ENCODE measurements at regions not wholly inside any gene's neighbourhood (a gene's known extent, or its start where the extent isn't known, plus 50 kb on each side); places are given as distances from the start of the nearest gene placed in this dataset.

DNA sequence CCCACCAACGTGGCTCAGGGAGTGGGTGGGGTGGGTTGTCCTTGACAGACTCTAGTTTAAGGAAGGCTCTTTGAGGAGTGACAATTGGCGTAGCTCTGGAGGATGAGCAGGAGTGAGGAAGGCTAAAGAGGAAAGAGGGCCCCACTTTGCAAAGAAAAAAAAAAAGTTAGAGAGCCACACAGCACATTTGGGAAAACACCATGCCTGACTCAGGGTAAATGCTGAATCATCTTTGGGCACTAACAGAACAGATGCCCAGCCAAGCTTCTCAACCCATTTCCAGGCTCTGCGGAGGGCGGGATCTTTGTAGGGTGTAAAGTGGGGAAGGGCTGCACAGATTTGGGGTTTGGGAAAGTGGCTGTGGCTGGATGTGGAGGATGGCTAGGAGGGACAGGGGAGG, 179.1 kb upstream of the RGMA start:
- no peak overlapping the region for H3K4me3 ChIP-seq (ENCODE audit: low read length in 3 of 3)
- no peaks in the 10 kb centered on the region for H3K27me3 ChIP-seq (ENCODE audit: control insufficient read depth in 3 of 3, insufficient read depth in 3 of 3, low read length in 3 of 3)
- H3K9ac ChIP-seq (ENCODE audit: low read depth in 1 of 3, low read length in 3 of 3): no peak overlapping the region
- peaks cover 0 to 4% (median 0%) of the 10 kb centered on the region in 3 donors for H3K36me3 ChIP-seq (ENCODE audit: control insufficient read depth in 3 of 3, insufficient read depth in 3 of 3, low read length in 3 of 3)
- H3K4me1 ChIP-seq (ENCODE audit: control insufficient read depth in 3 of 3, insufficient read depth in 3 of 3, low read length in 3 of 3): no peaks in the 10 kb centered on the region
- H3K9me3 ChIP-seq (ENCODE audit: control insufficient read depth in 3 of 3, low read length in 3 of 3): peaks cover 0 to 7% (median 5%) of the 10 kb centered on the region in 3 donors
- H3K27ac ChIP-seq (ENCODE audit: low read depth, low read length): no peak overlapping the region

DNA sequence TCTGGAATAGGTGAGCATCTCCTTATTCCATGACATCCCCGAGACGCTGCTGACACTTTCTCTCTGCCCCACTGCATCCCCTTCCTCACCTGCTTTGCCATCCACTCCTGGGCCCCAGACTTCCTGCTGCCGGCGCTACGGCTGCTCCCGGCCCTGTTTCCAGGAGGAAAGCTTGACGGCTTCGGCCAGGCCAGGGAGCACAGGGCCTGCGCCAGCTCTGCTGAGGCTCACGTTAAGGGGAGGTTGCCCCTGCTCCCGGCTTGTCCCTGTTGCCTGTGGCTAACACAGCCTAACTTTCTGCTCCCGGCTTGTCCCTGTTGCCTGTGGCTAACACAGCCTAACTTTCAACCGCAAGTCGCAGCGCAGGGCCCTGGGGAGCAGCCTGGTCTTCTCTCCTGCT, 177.3 kb upstream of the RGMA start:
- H3K27me3 ChIP-seq (ENCODE audit: control insufficient read depth in 3 of 3, insufficient read depth in 3 of 3, low read length in 3 of 3): no peaks in the 10 kb centered on the region
- H3K4me1 ChIP-seq (ENCODE audit: control insufficient read depth in 3 of 3, insufficient read depth in 3 of 3, low read length in 3 of 3): no peaks in the 10 kb centered on the region
- no peak overlapping the region for H3K4me3 ChIP-seq (ENCODE audit: low read length in 3 of 3)

DNA sequence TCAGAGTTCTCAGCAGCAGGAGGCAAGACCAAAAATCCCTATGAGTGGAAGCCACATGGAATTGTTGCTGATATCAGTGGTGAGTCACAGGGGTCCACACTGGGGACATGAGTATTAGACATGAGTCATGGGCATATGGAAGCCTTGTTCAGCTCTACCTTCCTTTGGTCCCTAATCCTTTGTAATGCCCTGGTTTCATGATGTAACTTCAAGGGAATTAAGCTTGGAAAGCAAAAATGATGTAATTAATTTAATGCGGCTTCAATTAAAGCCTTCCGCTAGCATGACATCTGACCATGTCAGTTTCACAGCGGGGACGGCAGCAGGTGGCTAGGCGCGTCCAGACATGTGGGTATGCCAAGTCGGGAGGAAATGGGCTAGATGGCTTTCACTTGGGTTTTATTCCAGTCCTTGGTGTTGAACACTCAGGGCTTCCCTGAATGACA, 176.1 kb upstream of the RGMA start:
- Histone ChIP-seq H3K4me3 (ENCODE audit: low read length in 3 of 3) (no peak overlapping the region), H3K27ac (ENCODE audit: low read depth, low read length) (no peak overlapping the region), H3K9ac (ENCODE audit: low read depth in 1 of 3, low read length in 3 of 3) (no peak overlapping the region), H3K36me3 (ENCODE audit: control insufficient read depth in 3 of 3, insufficient read depth in 3 of 3, low read length in 3 of 3) (no peaks in the 10 kb centered on the region), H3K4me1 (ENCODE audit: control insufficient read depth in 3 of 3, insufficient read depth in 3 of 3, low read length in 3 of 3) (no peaks in the 10 kb centered on the region), H3K27me3 (ENCODE audit: control insufficient read depth in 3 of 3, insufficient read depth in 3 of 3, low read length in 3 of 3) (no peaks in the 10 kb centered on the region), H3K9me3 (ENCODE audit: control insufficient read depth in 3 of 3, low read length in 3 of 3) (peaks cover 0 to 3% (median 0%) of the 10 kb centered on the region in 3 donors)

More for the DNA sequence above, 177.3 kb upstream of the RGMA start:
- H3K9me3 ChIP-seq (ENCODE audit: control insufficient read depth in 3 of 3, low read length in 3 of 3): peaks cover 0 to 7% (median 3%) of the 10 kb centered on the region in 3 donors
- H3K36me3 ChIP-seq (ENCODE audit: control insufficient read depth in 3 of 3, insufficient read depth in 3 of 3, low read length in 3 of 3): peaks cover 0 to 4% (median 0%) of the 10 kb centered on the region in 3 donors
- no peak overlapping the region for H3K27ac ChIP-seq (ENCODE audit: low read depth, low read length)
- no peak overlapping the region for H3K9ac ChIP-seq (ENCODE audit: low read depth in 1 of 3, low read length in 3 of 3)

GRCh38 chr15:93261845-93262244, 172.8 kb upstream of the RGMA start:
- H3K9ac ChIP-seq (ENCODE audit: low read depth in 1 of 3, low read length in 3 of 3): no peak overlapping the region
- no peaks in the 10 kb centered on the region for H3K4me1 ChIP-seq (ENCODE audit: control insufficient read depth in 3 of 3, insufficient read depth in 3 of 3, low read length in 3 of 3)
- H3K36me3 ChIP-seq (ENCODE audit: control insufficient read depth in 3 of 3, insufficient read depth in 3 of 3, low read length in 3 of 3): no peaks in the 10 kb centered on the region

GRCh38 chr15:93257920-93258319, 168.9 kb upstream of the RGMA start:
- Histone ChIP-seq H3K9ac (ENCODE audit: low read depth in 1 of 3, low read length in 3 of 3) (no peak overlapping the region), H3K36me3 (ENCODE audit: control insufficient read depth in 3 of 3, insufficient read depth in 3 of 3, low read length in 3 of 3) (no peaks in the 10 kb centered on the region), H3K27me3 (ENCODE audit: control insufficient read depth in 3 of 3, insufficient read depth in 3 of 3, low read length in 3 of 3) (no peaks in the 10 kb centered on the region), H3K4me3 (ENCODE audit: low read length in 3 of 3) (no peak overlapping the region), H3K4me1 (ENCODE audit: control insufficient read depth in 3 of 3, insufficient read depth in 3 of 3, low read length in 3 of 3) (peaks cover 0 to 6% (median 0%) of the 10 kb centered on the region in 3 donors), H3K27ac (ENCODE audit: low read depth, low read length) (no peak overlapping the region), H3K9me3 (ENCODE audit: control insufficient read depth in 3 of 3, low read length in 3 of 3) (no peaks in the 10 kb centered on the region)

More at GRCh38 chr15:93261845-93262244, 172.8 kb upstream of the RGMA start:
- no peaks in the 10 kb centered on the region for H3K27me3 ChIP-seq (ENCODE audit: control insufficient read depth in 3 of 3, insufficient read depth in 3 of 3, low read length in 3 of 3)
- H3K4me3 ChIP-seq (ENCODE audit: low read length in 3 of 3): no peak overlapping the region
- H3K27ac ChIP-seq (ENCODE audit: low read depth, low read length): no peak overlapping the region
- H3K9me3 ChIP-seq (ENCODE audit: control insufficient read depth in 3 of 3, low read length in 3 of 3): no peaks in the 10 kb centered on the region

DNA sequence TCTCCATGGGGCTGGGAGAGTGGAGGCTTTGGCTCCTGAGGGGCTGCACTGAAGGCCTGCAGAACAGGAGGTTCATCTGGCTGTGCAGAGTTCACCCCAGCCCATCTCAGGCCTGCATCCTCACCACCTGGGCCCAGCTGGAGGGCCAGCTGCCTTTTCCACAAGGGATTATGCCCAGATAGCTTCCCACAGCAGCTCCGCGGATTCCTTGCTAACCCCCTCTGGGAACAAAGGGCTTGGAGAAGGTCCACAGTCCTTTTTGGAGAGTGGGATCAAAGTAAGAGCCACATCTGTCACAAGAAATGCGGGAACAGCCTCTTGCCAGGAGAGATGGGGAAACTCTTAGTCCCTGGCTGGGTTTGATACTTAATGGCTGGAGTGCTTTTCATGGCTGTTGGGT, 164.7 kb upstream of the RGMA start:
- H3K9ac ChIP-seq (ENCODE audit: low read depth in 1 of 3, low read length in 3 of 3): no peak overlapping the region
- peaks cover 0 to 6% (median 0%) of the 10 kb centered on the region in 3 donors for H3K4me1 ChIP-seq (ENCODE audit: control insufficient read depth in 3 of 3, insufficient read depth in 3 of 3, low read length in 3 of 3)
- H3K36me3 ChIP-seq (ENCODE audit: control insufficient read depth in 3 of 3, insufficient read depth in 3 of 3, low read length in 3 of 3): no peaks in the 10 kb centered on the region
- no peak overlapping the region for H3K27ac ChIP-seq (ENCODE audit: low read depth, low read length)
- H3K9me3 ChIP-seq (ENCODE audit: control insufficient read depth in 3 of 3, low read length in 3 of 3): no peaks in the 10 kb centered on the region
- H3K4me3 ChIP-seq (ENCODE audit: low read length in 3 of 3): no peak overlapping the region
- no peaks in the 10 kb centered on the region for H3K27me3 ChIP-seq (ENCODE audit: control insufficient read depth in 3 of 3, insufficient read depth in 3 of 3, low read length in 3 of 3)

GRCh38 chr15:93252780-93253179, 163.8 kb upstream of the RGMA start:
- no peak overlapping the region for H3K4me3 ChIP-seq (ENCODE audit: low read length in 3 of 3)
- no peaks in the 10 kb centered on the region for H3K27me3 ChIP-seq (ENCODE audit: control insufficient read depth in 3 of 3, insufficient read depth in 3 of 3, low read length in 3 of 3)
- H3K36me3 ChIP-seq (ENCODE audit: control insufficient read depth in 3 of 3, insufficient read depth in 3 of 3, low read length in 3 of 3): no peaks in the 10 kb centered on the region
- H3K9ac ChIP-seq (ENCODE audit: low read depth in 1 of 3, low read length in 3 of 3): no peak overlapping the region
- no peaks in the 10 kb centered on the region for H3K9me3 ChIP-seq (ENCODE audit: control insufficient read depth in 3 of 3, low read length in 3 of 3)
- H3K27ac ChIP-seq (ENCODE audit: low read depth, low read length): no peak overlapping the region
- peaks cover 0 to 6% (median 0%) of the 10 kb centered on the region in 3 donors for H3K4me1 ChIP-seq (ENCODE audit: control insufficient read depth in 3 of 3, insufficient read depth in 3 of 3, low read length in 3 of 3)

GRCh38 chr15:93250950-93251349, 161.9 kb upstream of the RGMA start:
- H3K9me3 ChIP-seq (ENCODE audit: control insufficient read depth in 3 of 3, low read length in 3 of 3): no peaks in the 10 kb centered on the region
- no peaks in the 10 kb centered on the region for H3K27me3 ChIP-seq (ENCODE audit: control insufficient read depth in 3 of 3, insufficient read depth in 3 of 3, low read length in 3 of 3)
- H3K27ac ChIP-seq (ENCODE audit: low read depth, low read length): peak overlapping the region; percentile 42

GRCh38 chr15:93250209-93250608, 161.2 kb upstream of the RGMA start:
- Histone ChIP-seq H3K9me3 (ENCODE audit: control insufficient read depth in 3 of 3, low read length in 3 of 3) (no peaks in the 10 kb centered on the region), H3K27ac (ENCODE audit: low read depth, low read length) (no peak overlapping the region), H3K4me3 (ENCODE audit: low read length in 3 of 3) (no peak overlapping the region), H3K36me3 (ENCODE audit: control insufficient read depth in 3 of 3, insufficient read depth in 3 of 3, low read length in 3 of 3) (no peaks in the 10 kb centered on the region), H3K27me3 (ENCODE audit: control insufficient read depth in 3 of 3, insufficient read depth in 3 of 3, low read length in 3 of 3) (no peaks in the 10 kb centered on the region), H3K9ac (ENCODE audit: low read depth in 1 of 3, low read length in 3 of 3) (no peak overlapping the region), H3K4me1 (ENCODE audit: control insufficient read depth in 3 of 3, insufficient read depth in 3 of 3, low read length in 3 of 3) (peaks cover 0 to 9% (median 0%) of the 10 kb centered on the region in 3 donors)

More at GRCh38 chr15:93250950-93251349, 161.9 kb upstream of the RGMA start:
- Histone ChIP-seq H3K4me3 (ENCODE audit: low read length in 3 of 3) (no peak overlapping the region), H3K4me1 (ENCODE audit: control insufficient read depth in 3 of 3, insufficient read depth in 3 of 3, low read length in 3 of 3) (peaks cover 0 to 9% (median 0%) of the 10 kb centered on the region in 3 donors), H3K36me3 (ENCODE audit: control insufficient read depth in 3 of 3, insufficient read depth in 3 of 3, low read length in 3 of 3) (no peaks in the 10 kb centered on the region), H3K9ac (ENCODE audit: low read depth in 1 of 3, low read length in 3 of 3) (no peak overlapping the region)

- H3K36me3 ChIP-seq (ENCODE audit: control insufficient read depth in 3 of 3, insufficient read depth in 3 of 3, low read length in 3 of 3): no peaks in the 10 kb centered on the region
- peaks cover 0 to 9% (median 0%) of the 10 kb centered on the region in 3 donors for H3K4me1 ChIP-seq (ENCODE audit: control insufficient read depth in 3 of 3, insufficient read depth in 3 of 3, low read length in 3 of 3)
- H3K27me3 ChIP-seq (ENCODE audit: control insufficient read depth in 3 of 3, insufficient read depth in 3 of 3, low read length in 3 of 3): no peaks in the 10 kb centered on the region
- no peaks in the 10 kb centered on the region for H3K9me3 ChIP-seq (ENCODE audit: control insufficient read depth in 3 of 3, low read length in 3 of 3)
- H3K9ac ChIP-seq (ENCODE audit: low read depth in 1 of 3, low read length in 3 of 3): no peak overlapping the region
- no peak overlapping the region for H3K27ac ChIP-seq (ENCODE audit: low read depth, low read length)
- H3K4me3 ChIP-seq (ENCODE audit: low read length in 3 of 3): no peak overlapping the region
These were observed 160.6 kb upstream of the RGMA start for GRCh38 chr15:93249623-93250022.

All from skeletal muscle tissue (tissue), 3 donors.